CD14-positive monocyte (primary cell): ENCODE measurements at regions not wholly inside any gene's neighbourhood (a gene's known extent, or its start where the extent isn't known, plus 50 kb on each side); places are given as distances from the start of the nearest gene placed in this dataset.

Experiments used
- DNase-seq, 3 donors: peaks; one replicate each; pipeline ENCODE4 v3.0.0-alpha.2; 2011 to 2022
- H2AFZ ChIP-seq: 2 replicates; pipeline ENCODE4 v1.6.0; 2012; ENCODE audit warnings: mild to moderate bottlenecking, low read depth, low read length, inconsistent platforms; ENCODE audit not compliant: insufficient read depth, poor library complexity, severe bottlenecking
- H3K27ac ChIP-seq, 2 donors: 1 replicate in 1 of 2; 2 replicates in 1 of 2; pipeline ENCODE4 v1.5.1; 2012 to 2013; ENCODE audit warnings: low read length in 2 of 2, control low read depth in 1 of 2, inconsistent platforms in 1 of 2, low read depth in 1 of 2, mild to moderate bottlenecking in 1 of 2
- H3K27me3 ChIP-seq, 2 donors: one replicate each; pipeline versions ENCODE4 v1.6.0 to v1.6.1; 2011 to 2013; ENCODE audit warnings: low read length in 2 of 2; ENCODE audit not compliant: control insufficient read depth in 2 of 2, insufficient read depth in 2 of 2
- H3K36me3 ChIP-seq, 2 donors: replicated peaks in 1 of 2; 1 replicate in 1 of 2; 2 replicates in 1 of 2; pipeline versions ENCODE4 v1.5.1 to v1.6.1; 2012 to 2013; ENCODE audit warnings: low read length in 2 of 2, control low read depth in 1 of 2, inconsistent platforms in 1 of 2, mild to moderate bottlenecking in 1 of 2; ENCODE audit not compliant: insufficient read depth in 2 of 2, control insufficient read depth in 1 of 2
- H3K4me1 ChIP-seq, 2 donors: 1 replicate in 1 of 2; 2 replicates in 1 of 2; pipeline versions ENCODE4 v1.5.1 to v1.6.1; 2012 to 2013; ENCODE audit warnings: low read length in 2 of 2, control low read depth in 1 of 2, inconsistent platforms in 1 of 2, mild to moderate bottlenecking in 1 of 2, moderate library complexity in 1 of 2; ENCODE audit not compliant: insufficient read depth in 2 of 2, control insufficient read depth in 1 of 2
- H3K4me2 ChIP-seq: replicated peaks from 2 replicates; pipeline ENCODE3; 2012; ENCODE audit warnings: low read length, moderate library complexity, mild to moderate bottlenecking; ENCODE audit not compliant: poor library complexity, severe bottlenecking; ENCODE audit errors: extremely low read depth
- H3K4me3 ChIP-seq, 3 experiments: fragments of 200-600 bp in 1 of 3; sonication (generic) in 1 of 3; replicated peaks in 1 of 3; 1 replicate in 2 of 3; 2 replicates in 1 of 3; pipeline ENCODE4 v1.5.1; 2011 to 2013; ENCODE audit warnings: low read length in 3 of 3, mild to moderate bottlenecking in 3 of 3, control low read depth in 2 of 3, low read depth in 2 of 3, inconsistent platforms in 1 of 3, moderate library complexity in 1 of 3
- H3K79me2 ChIP-seq: 2 replicates; pipeline ENCODE4 v1.6.0; 2012; ENCODE audit warnings: mild to moderate bottlenecking, control low read depth, inconsistent platforms, low read length, moderate library complexity; ENCODE audit not compliant: insufficient read depth
- H3K9ac ChIP-seq: 2 replicates; pipeline ENCODE4 v1.6.0; 2017; ENCODE audit warnings: low read length, mild to moderate bottlenecking; ENCODE audit not compliant: insufficient read depth, poor library complexity, severe bottlenecking
- H3K9me3 ChIP-seq, 2 donors: replicated peaks in 1 of 2; 1 replicate in 1 of 2; 2 replicates in 1 of 2; pipeline versions ENCODE4 v1.5.1 to v1.6.1; 2012 to 2013; ENCODE audit warnings: low read length in 2 of 2, control low read depth in 1 of 2; ENCODE audit not compliant: control insufficient read depth in 1 of 2, insufficient read depth in 1 of 2
- H4K20me1 ChIP-seq: 2 replicates; pipeline ENCODE4 v1.6.0; 2012; ENCODE audit warnings: mild to moderate bottlenecking, low read length, control low read depth, moderate library complexity; ENCODE audit not compliant: insufficient read depth
- H3K27ac Mint-ChIP-seq, 7 donors: one replicate each; pipeline ENCODE4 v1.8.0; 2020; ENCODE audit warnings: mild to moderate bottlenecking in 7 of 7, mixed read lengths in 7 of 7, moderate library complexity in 6 of 7, inconsistent platforms in 2 of 7
- H3K27me3 Mint-ChIP-seq, 3 donors: one replicate each; pipeline ENCODE4 v1.8.0; 2021 to 2022; ENCODE audit warnings: low read depth in 3 of 3, mild to moderate bottlenecking in 3 of 3, mixed read lengths in 3 of 3, moderate library complexity in 3 of 3, inconsistent platforms in 1 of 3
- H3K36me3 Mint-ChIP-seq, 2 donors: one replicate each; pipeline ENCODE4 v1.8.0; 2020; ENCODE audit warnings: mixed read lengths in 2 of 2, inconsistent platforms in 1 of 2, mild to moderate bottlenecking in 1 of 2
- H3K4me1 Mint-ChIP-seq: one replicate; pipeline ENCODE4 v1.8.0; 2020; ENCODE audit warnings: mild to moderate bottlenecking, mixed read lengths
- H3K4me3 Mint-ChIP-seq, 2 donors: one replicate each; pipeline ENCODE4 v1.8.0; 2020; ENCODE audit warnings: mild to moderate bottlenecking in 2 of 2, mixed read lengths in 2 of 2, moderate library complexity in 1 of 2
- H3K9me3 Mint-ChIP-seq, 7 donors: one replicate each; pipeline ENCODE4 v1.8.0; 2020 to 2022; ENCODE audit warnings: mixed read lengths in 7 of 7, mild to moderate bottlenecking in 6 of 7, moderate library complexity in 6 of 7, inconsistent platforms in 2 of 7
- WGBS: methylation state at CpG from one replicate; pipeline ENCODE4 v1.1.5; 2013; ENCODE audit warnings: missing lambda C conversion rate; ENCODE audit not compliant: insufficient coverage; 5-methylcytosine and 5-hydroxymethylcytosine counted together
- intact Hi-C, 2 donors: fragments of 100-400 bp; cut with micrococcal nuclease; formaldehyde crosslinking; loops; one replicate each; pipeline versions ENCODE4 v1.15.0 to v1.15.1; 2023
- TF ChIP-seq, protein P1 (sequence below): fragments of 200-600 bp; IDR thresholded peaks from one replicate; pipeline ENCODE4 v1.8.0; 2022; ENCODE audit warnings: antibody characterized with exemption, mild to moderate bottlenecking

DNA sequence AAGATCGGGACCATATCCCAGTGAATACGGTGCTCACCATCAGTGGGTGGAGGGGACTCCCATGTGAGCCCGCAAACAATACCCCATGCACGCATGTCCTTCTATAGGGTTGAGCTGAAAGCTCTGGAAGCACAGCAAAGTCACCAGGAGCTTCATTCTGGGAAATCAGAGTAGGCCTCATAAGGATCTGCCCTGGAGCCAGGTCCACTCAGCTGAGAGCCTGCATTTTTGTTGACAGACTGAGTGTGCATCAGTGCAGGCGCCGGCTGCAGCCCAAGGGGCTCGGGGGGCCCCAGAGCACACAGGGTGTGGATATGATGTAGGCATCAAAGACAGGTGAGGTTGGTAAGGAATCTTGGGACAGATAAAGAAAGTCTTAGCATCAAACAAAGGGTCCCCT, 79.8 kb upstream of the CD93 start:
- peaks cover 31% of the 10 kb centered on the region for H3K4me1 Mint-ChIP-seq
- H3K27ac Mint-ChIP-seq = no peak overlapping the region
- Histone ChIP-seq H3K27me3 (no peaks in the 10 kb centered on the region), H4K20me1 (no peaks in the 10 kb centered on the region), H3K36me3 (no peaks in the 10 kb centered on the region), H3K9ac (no peak overlapping the region), H3K9me3 (peaks cover 0 to 3% of the 10 kb centered on the region in 2 donors), H3K27ac (no peak overlapping the region), H3K4me1 (peaks cover 22 to 23% of the 10 kb centered on the region in 2 donors), H3K79me2 (no peaks in the 10 kb centered on the region), H3K4me3 (no peak overlapping the region), H3K4me2 (no peak overlapping the region), H2AFZ (no peak overlapping the region)
- intact Hi-C loops = no loop called here
- no peak overlapping the region for H3K4me3 Mint-ChIP-seq
- no peaks in the 10 kb centered on the region for H3K36me3 Mint-ChIP-seq
- peaks cover 0 to 7% (median 0%) of the 10 kb centered on the region in 3 donors for H3K27me3 Mint-ChIP-seq
- 100% methylated on average over 4 of the region's 7 CpGs for WGBS
- TF ChIP-seq, protein P1, sequence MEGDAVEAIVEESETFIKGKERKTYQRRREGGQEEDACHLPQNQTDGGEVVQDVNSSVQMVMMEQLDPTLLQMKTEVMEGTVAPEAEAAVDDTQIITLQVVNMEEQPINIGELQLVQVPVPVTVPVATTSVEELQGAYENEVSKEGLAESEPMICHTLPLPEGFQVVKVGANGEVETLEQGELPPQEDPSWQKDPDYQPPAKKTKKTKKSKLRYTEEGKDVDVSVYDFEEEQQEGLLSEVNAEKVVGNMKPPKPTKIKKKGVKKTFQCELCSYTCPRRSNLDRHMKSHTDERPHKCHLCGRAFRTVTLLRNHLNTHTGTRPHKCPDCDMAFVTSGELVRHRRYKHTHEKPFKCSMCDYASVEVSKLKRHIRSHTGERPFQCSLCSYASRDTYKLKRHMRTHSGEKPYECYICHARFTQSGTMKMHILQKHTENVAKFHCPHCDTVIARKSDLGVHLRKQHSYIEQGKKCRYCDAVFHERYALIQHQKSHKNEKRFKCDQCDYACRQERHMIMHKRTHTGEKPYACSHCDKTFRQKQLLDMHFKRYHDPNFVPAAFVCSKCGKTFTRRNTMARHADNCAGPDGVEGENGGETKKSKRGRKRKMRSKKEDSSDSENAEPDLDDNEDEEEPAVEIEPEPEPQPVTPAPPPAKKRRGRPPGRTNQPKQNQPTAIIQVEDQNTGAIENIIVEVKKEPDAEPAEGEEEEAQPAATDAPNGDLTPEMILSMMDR = no peak
- H3K9me3 Mint-ChIP-seq = peaks cover 0 to 9% (median 2%) of the 10 kb centered on the region in 7 donors
- DNase-seq = no peak

DNA sequence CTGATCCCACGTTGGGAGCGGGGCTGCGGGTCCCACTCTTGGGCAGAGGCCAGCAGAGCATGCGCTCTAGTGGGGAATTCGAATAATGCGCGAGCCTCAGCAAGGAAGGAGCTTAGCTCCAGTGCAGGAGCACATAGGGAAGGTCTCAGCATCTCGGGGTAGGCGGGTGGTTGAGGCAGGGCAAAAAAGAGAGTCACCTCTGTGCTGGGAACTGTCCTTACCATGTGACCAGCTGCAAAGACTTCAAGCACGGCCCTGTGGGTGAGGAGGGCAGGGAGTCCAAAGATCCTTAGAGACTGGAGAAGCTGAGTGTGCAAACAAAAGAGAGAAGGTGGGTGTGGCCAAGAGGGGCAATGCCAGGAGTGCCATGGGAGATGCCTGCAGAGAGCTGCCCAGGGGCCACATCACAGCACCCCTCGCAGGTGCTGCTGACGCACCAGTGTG, 79.2 kb upstream of the CD93 start:
- peaks cover 0 to 3% of the 10 kb centered on the region in 2 donors for H3K9me3 ChIP-seq
- TF ChIP-seq, protein P1 = peak; percentile 20
- Mint-ChIP-seq H3K4me1 (peaks cover 38% of the 10 kb centered on the region), H3K27ac (peak overlapping the region in 2 of 7 donors; percentile 35 to 37), H3K36me3 (peaks cover 0 to 2% of the 10 kb centered on the region in 2 donors), H3K27me3 (peaks cover 0 to 7% (median 0%) of the 10 kb centered on the region in 3 donors), H3K9me3 (peaks cover 0 to 9% (median 2%) of the 10 kb centered on the region in 7 donors), H3K4me3 (no peak overlapping the region)
- intact Hi-C loops = no loop called here
- H3K27ac ChIP-seq = no peak overlapping the region
- H3K4me1 ChIP-seq = peaks cover 29% of the 10 kb centered on the region in 2 donors
- no peak overlapping the region for H3K9ac ChIP-seq
- no peak overlapping the region for H2AFZ ChIP-seq
- H4K20me1 ChIP-seq = no peaks in the 10 kb centered on the region
- DNase-seq = peak in 1 of 3 donors; percentile 7
- H3K36me3 ChIP-seq = no peaks in the 10 kb centered on the region
- H3K4me3 ChIP-seq = no peak overlapping the region
- no peak overlapping the region for H3K4me2 ChIP-seq
- H3K79me2 ChIP-seq = no peaks in the 10 kb centered on the region
- 72% methylated on average over 11 of the region's 12 CpGs for WGBS
- H3K27me3 ChIP-seq = no peaks in the 10 kb centered on the region
